IPS-NIHi7 (cell line): ENCODE measurements at regions not wholly inside any gene's neighbourhood (a gene's known extent, or its start where the extent isn't known, plus 50 kb on each side); places are given as distances from the start of the nearest gene placed in this dataset.
A peak's percentile ranks its signal among the peaks of the same experiment; 100 is the strongest.

Experiments
- DNase-seq: peaks from one replicate; pipeline ENCODE4 v3.0.0; 2012; ENCODE audit warnings: mixed read lengths; ENCODE audit errors: extremely low spot score

GRCh38 chr13:95497381-95497807 is 55.1 kb upstream of the CLDN10 start:
- no peak for DNase-seq

GRCh38 chr13:95498886-95499285 is 53.6 kb upstream of the CLDN10 start:
- DNase-seq = no peak

DNA sequence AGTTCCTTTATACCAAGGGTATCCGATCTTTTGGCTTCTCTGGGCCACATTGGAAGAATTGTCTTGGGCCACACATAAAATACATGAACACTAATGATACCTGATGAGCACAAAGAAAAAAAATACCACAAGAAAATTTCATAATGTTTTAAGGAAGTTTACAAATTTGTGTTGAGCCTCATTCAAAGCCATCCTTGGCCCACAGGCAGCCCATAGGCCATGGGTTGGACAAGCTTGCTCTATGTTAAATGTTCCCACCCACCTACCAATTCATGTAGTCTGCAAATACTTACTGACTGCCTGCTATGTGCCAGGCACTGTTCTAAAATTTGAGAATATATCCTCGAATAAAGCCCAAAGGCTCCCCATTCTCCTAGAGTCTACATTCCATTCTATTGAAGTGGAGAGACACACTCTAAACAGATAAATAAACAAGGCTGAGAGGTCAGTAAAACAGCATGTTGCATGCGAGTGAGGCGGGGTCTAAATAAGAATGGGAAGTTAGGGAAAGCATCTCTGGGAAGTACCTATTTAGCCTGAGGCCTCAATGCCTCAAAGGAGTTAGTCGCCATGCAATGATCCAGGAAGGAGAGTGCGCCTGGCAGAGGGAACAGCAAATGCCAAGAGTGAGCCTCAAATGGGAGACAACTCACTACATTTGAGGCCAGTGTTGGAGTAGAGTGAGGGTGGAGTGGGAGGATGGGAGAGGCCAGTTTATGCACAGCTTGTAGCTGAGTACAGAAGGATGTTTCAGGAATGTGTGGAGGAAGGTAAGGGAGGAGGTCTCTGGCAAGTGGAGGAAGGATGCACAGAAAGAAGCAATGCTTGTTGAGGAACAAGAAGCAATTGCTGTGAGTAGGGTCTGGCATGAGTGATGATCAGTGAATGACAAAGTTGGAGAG is 52.5 kb upstream of the CLDN10 start:
- peak; percentile 20 for DNase-seq

DNA sequence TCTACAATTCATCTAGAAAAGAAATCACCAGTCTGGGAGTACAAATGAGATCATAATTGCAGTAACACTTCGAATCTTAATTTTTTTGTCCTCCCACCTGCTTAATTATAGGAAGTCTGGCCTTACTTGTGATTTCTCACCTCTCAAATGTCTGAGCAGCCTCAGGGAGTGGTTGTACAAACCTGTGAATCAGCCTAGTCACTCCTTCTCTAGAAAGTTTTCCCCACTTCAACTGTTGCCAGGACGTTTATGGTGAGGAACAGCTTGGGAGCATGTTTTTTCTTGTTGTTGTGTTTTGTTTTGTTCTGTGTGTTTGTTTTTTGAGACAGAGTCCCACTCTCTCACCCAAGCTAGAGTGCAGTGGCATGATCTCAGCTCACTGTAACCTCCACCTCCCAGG is 50.3 kb upstream of the CLDN10 start:
- DNase-seq = no peak
